Heart left ventricle (tissue), 16 donors: ENCODE measurements at regions not wholly inside any gene's neighbourhood (a gene's known extent, or its start where the extent isn't known, plus 50 kb on each side); places are given as distances from the start of the nearest gene placed in this dataset.
"Not testable (repeated sequence)": the region's sequence is repeated elsewhere in the genome, so short reads cannot be mapped to it uniquely, and the experiment has no call there.

ENCODE experiments used
- ATAC-seq, 4 donors: fragments of 200-7000 bp; cut with Tn5 transposase; one replicate each; pipeline ENCODE4 v1.9.1; 2020 to 2022; ENCODE audit warnings: moderate library complexity in 4 of 4, mild to moderate bottlenecking in 3 of 4, moderate number of reproducible peaks in 1 of 4
- DNase-seq, 5 donors: peaks; one replicate each; pipeline ENCODE4 v3.0.0-alpha.2; 2020
- H3K27ac ChIP-seq, 12 donors: fragments of 200-600 bp; sonication (generic) in 4 of 12; one replicate each; pipeline versions ENCODE4 v1.5.0 to v1.8.0; 2016 to 2022; ENCODE audit warnings: mild to moderate bottlenecking in 2 of 12
- H3K27me3 ChIP-seq, 9 donors: fragments of 200-600 bp; sonication (generic) in 2 of 9; one replicate each; pipeline versions ENCODE4 v1.5.1 to v1.8.0; 2016 to 2022; ENCODE audit warnings: mild to moderate bottlenecking in 3 of 9
- H3K36me3 ChIP-seq, 9 donors: fragments of 200-600 bp; sonication (generic) in 2 of 9; one replicate each; pipeline versions ENCODE4 v1.5.0 to v1.8.0; 2018 to 2022; ENCODE audit warnings: mild to moderate bottlenecking in 2 of 9
- H3K4me1 ChIP-seq, 12 donors: fragments of 200-600 bp; sonication (generic) in 4 of 12; one replicate each; pipeline versions ENCODE4 v1.5.0 to v1.8.0; 2016 to 2022; ENCODE audit warnings: mild to moderate bottlenecking in 3 of 12
- H3K4me3 ChIP-seq, 12 donors: fragments of 200-600 bp; sonication (generic) in 4 of 12; one replicate each; pipeline versions ENCODE4 v1.5.0 to v1.8.0; 2017 to 2022; ENCODE audit warnings: mild to moderate bottlenecking in 9 of 12, moderate library complexity in 4 of 12
- H3K9me3 ChIP-seq, 12 donors: fragments of 200-600 bp; sonication (generic) in 4 of 12; one replicate each; pipeline versions ENCODE4 v1.5.0 to v1.8.0; 2016 to 2022; ENCODE audit warnings: mild to moderate bottlenecking in 1 of 12
- CTCF ChIP-seq, 12 donors: fragments of 200-600 bp; sonication (generic) in 4 of 12; IDR thresholded peaks; one replicate each; pipeline versions ENCODE4 v1.5.0 to v1.8.0; 2018 to 2022; ENCODE audit warnings: antibody characterized with exemption in 12 of 12, mild to moderate bottlenecking in 5 of 12
- POLR2A ChIP-seq, 2 donors: fragments of 450-650 bp; IDR thresholded peaks; one replicate each; pipeline ENCODE4 v1.6.1; 2017; ENCODE audit warnings: antibody characterized with exemption in 2 of 2, mild to moderate bottlenecking in 2 of 2, moderate library complexity in 2 of 2
- WGBS, 4 donors: extraction: QIAGEN DNeasy Blood & Tissue Kit in 2 of 4; methylation state at CpG; one replicate each; pipeline versions ENCODE4 v1.1.5 to v1.1.7; 2013 to 2018; 5-methylcytosine and 5-hydroxymethylcytosine counted together
- intact Hi-C, 10 donors: fragments of 100-400 bp; cut with DNase I; formaldehyde crosslinking; loops; one replicate each; pipeline versions ENCODE4 v1.11.1 to v1.14.2; 2022
- donor health status: ischemic (EF 13 %, LVEDD 7.1; RV severe dilation, severe dysfunction).
- donor health status: healthy with polysubstance abuse.
- donor health status: DM: no; HTN: yes; CAD: no.
- donor health status: DM: no; HTN: no; CAD: no.
- donor health status: ischemic (EF 25% LVEDD 6.9; RV normal size, moderate dysfunction).
- donor health status: ischemic (EF 25% LVEDD 5.7; RV mildly dilated, moderate dysfunction).
- donor health status: healthy.
- donor health status: DM: yes; HTN: yes; CAD: no.
- donor health status: ischemic (EF 35%, LVEDD 5.7; RV mildly dilated, moderate dysfunction).
- donor health status: nonischemic (EF 11% LVEDD 7.7; RV severe dilation, severe dysfunction).
- donor health status: DM: yes; HTN: yes; CAD: no.
- donor health status: PGD.
- donor health status: ischemic (EF 29% LVEDD 5.4; RV normal size, mild dysfunction).
- donor health status: nonischemic (EF 23%, LVEDD 6.1; RV moderate dilation, normal function).

GRCh38 chr2:88897715-88898114 is 206.2 kb downstream of the RPIA start:
- ATAC-seq, result no peak
- Histone ChIP-seq H3K36me3 (no peaks in the 10 kb centered on the region), H3K27me3 (peaks cover 0 to 40% (median 10%) of the 10 kb centered on the region in 9 donors), H3K9me3 (no peaks in the 10 kb centered on the region), H3K4me1 (no peaks in the 10 kb centered on the region), H3K27ac (no peak overlapping the region), H3K4me3 (no peak overlapping the region)
- TF ChIP-seq POLR2A (IDR thresholded peaks at IDR 0.05) (no peak), CTCF (IDR thresholded peaks at IDR 0.05) (no peak)
- intact Hi-C loops, result no loop called here
- DNase-seq, result no peak
- WGBS, 4 donors, result 6 to 14% (median 14%) methylated on average over 1 of the region's 1 CpG

GRCh38 chr2:88903749-88904353 is 212.4 kb downstream of the RPIA start:
- 0 to 7% (median 3%) methylated on average over 2 of the region's 2 CpGs for WGBS, 4 donors
- Histone ChIP-seq H3K27me3 (peaks cover 0 to 39% (median 10%) of the 10 kb centered on the region in 9 donors), H3K4me1 (no peaks in the 10 kb centered on the region), H3K9me3 (no peaks in the 10 kb centered on the region), H3K36me3 (no peaks in the 10 kb centered on the region), H3K27ac (no peak overlapping the region), H3K4me3 (no peak overlapping the region)
- DNase-seq, result no peak
- intact Hi-C loops, result loop anchor here in 1 of 10 donors (10.0 kb wide), 1 partner anchor 51 kb away; no protein-coding TSS in a partner anchor
- no peak for TF ChIP-seq POLR2A (IDR thresholded peaks at IDR 0.05)
- peak; percentile 49 to 77 (median 68) for TF ChIP-seq CTCF (IDR thresholded peaks at IDR 0.05)
- peak in 3 of 4 donors; percentile 48 to 81 (median 64) for ATAC-seq

GRCh38 chr2:88913280-88913679 is 221.8 kb downstream of the RPIA start:
- DNase-seq (no peak), ATAC-seq (no peak)
- intact Hi-C loops, result loop anchor here in 2 of 10 donors (10.0 kb wide), 2 partner anchors 78 to 168 kb away; no protein-coding TSS in a partner anchor
- Histone ChIP-seq H3K27me3 (peaks cover 0 to 8% (median 0%) of the 10 kb centered on the region in 9 donors), H3K27ac (no peak overlapping the region), H3K9me3 (no peaks in the 10 kb centered on the region), H3K4me3 (no peak overlapping the region), H3K36me3 (no peaks in the 10 kb centered on the region), H3K4me1 (no peaks in the 10 kb centered on the region)
- TF ChIP-seq POLR2A (IDR thresholded peaks at IDR 0.05) (no peak), CTCF (IDR thresholded peaks at IDR 0.05) (no peak)

DNA sequence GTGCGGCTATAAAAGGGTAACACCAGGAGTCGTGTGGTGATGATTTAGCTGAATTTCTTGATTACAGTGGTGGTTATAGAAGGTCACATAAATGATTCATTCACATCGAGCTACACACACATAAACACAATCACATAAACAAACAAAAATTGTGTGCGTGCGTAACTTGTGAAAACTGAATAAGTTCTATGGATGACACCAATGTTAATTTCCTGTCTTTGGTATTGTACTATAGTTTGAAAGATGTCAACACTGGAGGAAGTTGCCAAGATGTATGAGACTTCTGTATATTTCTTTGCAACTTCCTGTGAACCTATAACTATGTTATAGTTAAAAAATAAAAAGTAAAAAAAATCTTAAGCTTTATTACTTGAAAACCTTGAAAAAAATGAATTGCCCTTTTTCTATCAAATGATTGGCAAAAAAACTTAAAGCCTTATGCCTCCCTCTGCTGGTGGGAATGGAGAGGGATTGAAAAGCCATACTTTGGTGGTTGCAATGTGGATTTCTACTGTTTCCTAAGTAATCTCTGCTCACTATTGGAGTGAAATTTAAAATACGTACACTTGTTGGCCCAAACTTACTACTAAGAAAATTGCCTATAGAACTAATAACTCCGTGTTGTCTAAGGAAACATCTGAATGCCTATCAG is 227.7 kb downstream of the RPIA start:
- no peak for ATAC-seq
- intact Hi-C loops, result loop anchor here in 3 of 10 donors (5.0 to 10.0 kb wide), 3 partner anchors 84 to 177 kb away; no protein-coding TSS in a partner anchor
- DNase-seq, result no peak
- Histone ChIP-seq H3K4me3 (no peak overlapping the region), H3K36me3 (no peaks in the 10 kb centered on the region), H3K27me3 (peaks cover 0 to 1% (median 0%) of the 10 kb centered on the region in 9 donors), H3K27ac (no peak overlapping the region), H3K4me1 (no peaks in the 10 kb centered on the region), H3K9me3 (no peaks in the 10 kb centered on the region)
- TF ChIP-seq POLR2A (IDR thresholded peaks at IDR 0.05) (no peak), CTCF (IDR thresholded peaks at IDR 0.05) (peak; percentile 32 to 66 (median 48))
- WGBS, 4 donors, result 59 to 69% (median 62%) methylated on average over 7 of the region's 7 CpGs

GRCh38 chr2:88920399-88920798 is 228.9 kb downstream of the RPIA start:
- H3K4me3 ChIP-seq, H3K9me3 ChIP-seq, H3K4me1 ChIP-seq, H3K36me3 ChIP-seq, ATAC-seq, H3K27me3 ChIP-seq, intact Hi-C loops, H3K27ac ChIP-seq: not testable (repeated sequence)
- peak in 1 of 5 donors; percentile 49 for DNase-seq
- 91 to 95% (median 93%) methylated on average over 11 to 31 of the region's 31 CpGs for WGBS, 4 donors
